KMS-11 (cell line): ENCODE measurements at regions not wholly inside any gene's neighbourhood (a gene's known extent, or its start where the extent isn't known, plus 50 kb on each side); places are given as distances from the start of the nearest gene placed in this dataset.
"Not testable (repeated sequence)": the region's sequence is repeated elsewhere in the genome, so short reads cannot be mapped to it uniquely, and the experiment has no call there.

ENCODE experiments used
- H2AFZ ChIP-seq: fragments of 200-600 bp; sonication (generic); 2 replicates; pipeline ENCODE4 v1.6.1; 2016; ENCODE audit warnings: antibody characterized with exemption, mixed run types, low read depth
- H3K27ac ChIP-seq: fragments of 200-600 bp; sonication (generic); 2 replicates; pipeline ENCODE4 v1.6.1; 2016; ENCODE audit warnings: mild to moderate bottlenecking, mixed run types
- H3K27me3 ChIP-seq: fragments of 200-600 bp; sonication (generic); 2 replicates; pipeline ENCODE4 v1.6.1; 2017; ENCODE audit warnings: mild to moderate bottlenecking, low read depth, mixed run types, moderate library complexity; ENCODE audit not compliant: insufficient read depth
- H3K36me3 ChIP-seq: fragments of 200-600 bp; sonication (generic); 2 replicates; pipeline ENCODE4 v1.6.1; 2017; ENCODE audit warnings: mild to moderate bottlenecking, mixed run types; ENCODE audit not compliant: insufficient read depth
- H3K4me1 ChIP-seq: fragments of 200-600 bp; sonication (generic); 2 replicates; pipeline ENCODE4 v1.6.1; 2016; ENCODE audit warnings: mild to moderate bottlenecking, low read depth, mixed run types; ENCODE audit not compliant: poor library complexity, severe bottlenecking
- H3K4me2 ChIP-seq: fragments of 200-600 bp; sonication (generic); 2 replicates; pipeline ENCODE4 v1.7.0; 2016; ENCODE audit warnings: mild to moderate bottlenecking, mixed run types
- H3K4me3 ChIP-seq: fragments of 200-600 bp; sonication (generic); IDR thresholded peaks from 2 replicates; pipeline ENCODE4 v1.6.1; 2017; ENCODE audit warnings: low read depth, low read length, mixed read lengths; ENCODE audit not compliant: insufficient read depth
- H3K79me2 ChIP-seq: fragments of 200-600 bp; sonication (generic); 2 replicates; pipeline ENCODE4 v1.6.1; 2016; ENCODE audit warnings: low read depth, mixed run types; ENCODE audit not compliant: insufficient read depth
- H3K9ac ChIP-seq: fragments of 200-600 bp; sonication (generic); 2 replicates; pipeline ENCODE4 v1.6.1; 2016; ENCODE audit warnings: mild to moderate bottlenecking, mixed run types
- H4K20me1 ChIP-seq: fragments of 200-600 bp; sonication (generic); 2 replicates; pipeline ENCODE4 v1.6.1; 2016; ENCODE audit warnings: mild to moderate bottlenecking, mixed run types; ENCODE audit not compliant: insufficient read depth
- CTCF ChIP-seq: fragments of 200-600 bp; sonication (generic); conservative IDR thresholded peaks from 2 replicates; pipeline ENCODE4 v1.6.1; 2017; ENCODE audit warnings: low read depth, mild to moderate bottlenecking, antibody characterized with exemption, low read length, moderate library complexity, mixed read lengths

- Histone ChIP-seq H3K4me2 (no peak overlapping the region), H3K36me3 (no peaks in the 10 kb centered on the region), H3K4me1 (no peaks in the 10 kb centered on the region), H3K4me3 (no peak overlapping the region), H2AFZ (no peak overlapping the region), H3K27ac (no peak overlapping the region), H3K9ac (no peak overlapping the region), H4K20me1 (no peaks in the 10 kb centered on the region), H3K79me2 (no peaks in the 10 kb centered on the region), H3K27me3 (no peaks in the 10 kb centered on the region)
- no peak for TF ChIP-seq CTCF
Measured at GRCh38 chr10:65234261-65234660, 1691.6 kb upstream of the LRRTM3 start.

GRCh38 chr10:65235266-65235665, 1690.6 kb upstream of the LRRTM3 start:
- Histone ChIP-seq H3K4me1 (no peaks in the 10 kb centered on the region), H3K4me2 (no peak overlapping the region), H3K4me3 (no peak overlapping the region), H4K20me1 (no peaks in the 10 kb centered on the region), H3K36me3 (no peaks in the 10 kb centered on the region), H3K27me3 (no peaks in the 10 kb centered on the region), H2AFZ (no peak overlapping the region), H3K9ac (no peak overlapping the region), H3K79me2 (no peaks in the 10 kb centered on the region), H3K27ac (no peak overlapping the region)
- no peak for TF ChIP-seq CTCF

- Histone ChIP-seq H3K4me2 (no peak overlapping the region), H4K20me1 (no peaks in the 10 kb centered on the region), H2AFZ (no peak overlapping the region), H3K4me3 (no peak overlapping the region), H3K27me3 (no peaks in the 10 kb centered on the region), H3K4me1 (no peaks in the 10 kb centered on the region), H3K79me2 (no peaks in the 10 kb centered on the region), H3K27ac (no peak overlapping the region), H3K9ac (no peak overlapping the region), H3K36me3 (no peaks in the 10 kb centered on the region)
- no peak for TF ChIP-seq CTCF
Measured at GRCh38 chr10:65235846-65236245, 1690.0 kb upstream of the LRRTM3 start.

- Histone ChIP-seq H3K4me3 (no peak overlapping the region), H2AFZ (no peak overlapping the region), H4K20me1 (no peaks in the 10 kb centered on the region), H3K4me2 (no peak overlapping the region), H3K79me2 (no peaks in the 10 kb centered on the region), H3K4me1 (no peaks in the 10 kb centered on the region), H3K36me3 (no peaks in the 10 kb centered on the region), H3K27me3 (no peaks in the 10 kb centered on the region), H3K9ac (no peak overlapping the region), H3K27ac (no peak overlapping the region)
- TF ChIP-seq CTCF: no peak
Measured at GRCh38 chr10:65265451-65265954, 1660.3 kb upstream of the LRRTM3 start.

- H3K4me1 ChIP-seq, H3K36me3 ChIP-seq, H3K9ac ChIP-seq, H3K27ac ChIP-seq, H3K4me2 ChIP-seq, H3K79me2 ChIP-seq, H3K27me3 ChIP-seq, H4K20me1 ChIP-seq, H3K4me3 ChIP-seq, H2AFZ ChIP-seq: not testable (repeated sequence)
Measured at GRCh38 chr10:65269551-65269950, 1656.3 kb upstream of the LRRTM3 start.
